GM21367 (cell line): ENCODE measurements at regions not wholly inside any gene's neighbourhood (a gene's known extent, or its start where the extent isn't known, plus 50 kb on each side); places are given as distances from the start of the nearest gene placed in this dataset.
"Not testable (repeated sequence)": the region's sequence is repeated elsewhere in the genome, so short reads cannot be mapped to it uniquely, and the experiment has no call there.

Experiments used
- ATAC-seq: cut with Tn5 transposase; IDR thresholded peaks from one replicate; pipeline ENCODE4 v1.9.1; 2021; ENCODE audit not compliant: unreplicated experiment

DNA sequence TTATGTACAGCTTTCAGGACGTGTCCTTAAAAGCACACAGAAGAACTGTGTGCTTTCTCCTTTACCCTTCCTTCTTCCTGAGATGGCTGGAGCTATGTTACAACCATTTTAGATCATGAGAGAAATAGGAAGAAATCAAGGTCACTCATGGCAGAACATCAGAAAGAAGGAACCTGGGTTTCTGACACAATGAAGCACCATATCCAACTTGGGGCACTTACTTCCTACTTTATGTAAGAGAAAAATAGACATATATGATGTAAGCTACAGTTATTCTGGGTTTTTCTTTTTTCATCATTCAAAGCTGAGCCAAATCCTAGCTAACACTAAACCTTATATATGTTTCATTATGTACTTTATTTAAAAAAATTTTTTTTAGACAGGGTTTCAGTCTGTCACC is 79.5 kb downstream of the FAM161A start:
- ATAC-seq, result no peak

DNA sequence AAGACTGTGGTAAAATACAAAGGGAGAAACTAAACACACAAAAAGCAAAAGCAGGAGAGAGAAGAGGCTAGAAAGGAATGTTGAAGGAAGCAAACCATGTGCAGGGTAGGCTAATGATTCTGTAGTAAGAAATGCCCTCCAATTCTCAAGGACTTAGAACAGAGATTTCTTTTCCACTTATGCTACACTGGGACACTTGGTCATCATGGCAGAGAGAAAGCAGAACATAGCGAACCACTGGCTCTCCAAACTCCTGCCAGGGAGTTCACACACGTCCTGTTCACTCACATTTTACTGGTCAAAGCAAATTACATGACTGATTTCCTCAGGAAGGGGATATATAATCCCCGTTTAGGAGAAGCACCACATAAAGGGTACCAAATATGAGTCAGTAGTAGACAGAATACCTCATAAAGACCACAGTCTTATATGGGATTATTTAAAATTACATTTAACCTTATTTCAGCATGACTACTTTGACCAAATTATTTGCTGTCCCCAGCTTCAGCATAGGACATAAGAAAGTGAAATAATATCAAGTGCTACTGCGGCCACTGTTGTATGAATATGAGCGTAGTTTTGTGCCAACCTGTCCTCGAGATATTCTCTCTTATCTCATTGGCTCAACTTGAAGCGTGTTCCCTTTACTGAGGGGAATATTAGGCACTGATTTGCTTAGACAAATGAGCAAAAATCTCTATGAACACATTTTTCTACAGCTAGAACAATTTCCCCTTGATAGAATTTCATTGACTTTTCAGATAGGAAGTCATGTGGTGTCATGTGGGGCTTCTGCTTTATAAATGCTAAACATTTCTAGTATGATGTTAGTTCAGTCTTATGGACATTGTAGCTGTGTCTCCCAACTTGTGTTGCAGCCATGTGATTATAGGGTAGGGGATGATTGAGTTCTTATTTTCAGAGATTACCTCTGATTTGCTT is 81.7 kb downstream of the FAM161A start:
- ATAC-seq, result no peak

- ATAC-seq, result no peak
Observed at GRCh38 chr2:61770746-61771145, 83.1 kb downstream of the FAM161A start.

DNA sequence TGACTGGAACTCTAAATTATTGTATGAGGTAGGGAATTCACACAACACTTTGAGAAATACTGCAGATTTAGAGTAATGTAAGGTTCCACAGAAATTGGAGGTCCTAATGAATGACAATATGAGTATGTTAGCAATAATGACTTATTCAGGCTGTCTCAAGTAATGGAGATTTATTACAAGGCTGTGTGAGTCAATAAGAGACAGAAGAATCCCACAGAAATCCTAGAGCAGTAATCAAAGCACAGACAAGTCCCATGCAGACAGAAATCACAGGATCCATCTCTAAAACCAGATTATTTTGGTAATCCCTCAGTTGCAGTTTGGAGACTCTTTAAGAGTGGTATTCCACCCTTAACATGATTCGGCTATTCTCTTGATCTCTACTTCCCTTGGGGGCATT is 83.6 kb downstream of the FAM161A start:
- no peak for ATAC-seq

DNA sequence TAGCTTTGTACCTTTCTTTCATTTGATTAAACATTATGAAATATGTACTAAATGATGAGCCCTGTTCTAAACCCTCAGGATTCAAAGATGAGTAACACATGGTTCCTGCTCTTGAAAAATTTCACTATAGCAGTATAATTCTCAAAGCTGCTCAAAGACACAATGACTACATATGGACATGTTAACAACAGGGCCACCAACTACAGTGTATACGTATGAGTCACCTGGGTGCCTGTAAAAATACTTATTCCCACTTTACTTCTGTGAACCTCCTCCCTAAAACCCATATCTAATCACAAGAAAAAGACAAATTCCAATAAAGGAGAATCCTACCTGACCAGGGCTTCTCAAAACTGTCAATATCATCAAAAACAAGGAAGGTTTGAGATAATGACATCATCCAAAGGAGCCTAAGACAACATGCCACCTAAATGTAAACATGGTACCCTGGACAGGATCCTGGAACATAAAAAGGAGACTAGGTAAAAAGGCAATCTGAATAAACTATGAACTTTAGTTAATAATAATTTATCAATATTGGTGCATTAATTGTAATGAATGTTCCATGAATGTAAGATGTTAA is 84.7 kb downstream of the FAM161A start:
- ATAC-seq, result no peak

DNA sequence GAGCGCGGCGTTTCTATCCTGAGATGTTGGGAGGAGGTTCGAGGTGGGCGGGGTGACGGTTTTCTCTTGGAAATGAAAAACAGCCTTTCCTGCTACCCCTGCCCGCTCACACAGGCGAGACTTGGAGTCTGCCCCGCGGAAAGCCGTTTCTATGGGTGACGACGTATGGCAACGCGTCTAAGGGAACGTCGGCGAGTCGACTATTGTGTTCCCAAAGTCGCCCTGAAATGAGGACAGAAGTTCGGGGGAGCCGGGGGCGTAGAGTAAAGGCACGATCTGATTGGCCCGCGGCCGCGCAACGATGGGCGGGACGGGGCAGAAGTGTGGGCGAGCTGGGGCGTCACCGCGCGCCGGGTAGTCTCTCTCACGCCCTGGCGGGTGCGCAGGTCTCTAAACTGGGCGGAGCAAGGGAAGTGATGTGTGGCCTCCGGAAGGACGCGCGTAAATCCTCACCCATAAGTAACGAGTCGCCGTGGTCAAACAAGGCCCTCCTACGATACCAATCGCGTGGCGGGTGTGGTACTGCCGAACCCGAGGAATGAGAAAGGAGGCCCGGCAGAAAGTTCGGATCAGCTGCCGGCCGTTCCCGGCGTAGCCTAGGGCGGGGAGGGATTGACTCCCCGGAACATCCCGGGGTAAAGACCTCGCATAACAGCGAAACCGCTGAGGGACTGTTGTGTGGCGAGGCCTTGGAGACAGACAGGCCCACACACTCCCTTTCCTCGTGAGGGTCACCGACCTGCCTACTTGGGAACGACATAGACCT is 89.6 kb downstream of the FAM161A start:
- ATAC-seq, result peak; percentile 97

GRCh38 chr2:61763605-61764034 is 90.2 kb downstream of the FAM161A start:
- peak; percentile 12 for ATAC-seq

DNA sequence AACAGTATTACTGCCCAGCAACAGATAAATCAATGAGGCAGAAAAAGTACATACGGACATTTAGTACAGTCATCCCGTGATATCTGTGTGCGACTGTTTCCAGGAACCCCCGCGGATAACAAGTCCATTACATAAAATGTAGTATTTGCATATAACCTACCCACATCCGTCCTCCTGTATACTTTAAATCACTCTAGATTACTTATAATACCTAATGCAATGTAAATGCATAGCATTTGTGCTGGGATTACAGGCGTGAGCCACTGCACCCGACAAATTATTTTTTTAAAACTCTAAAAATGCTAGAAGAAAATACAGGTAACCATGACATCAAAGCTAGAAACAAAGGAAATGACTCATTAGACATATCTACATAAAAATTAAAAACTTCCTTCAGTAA is 91.6 kb downstream of the FAM161A start:
- no peak for ATAC-seq

GRCh38 chr2:61759718-61760117 is 94.1 kb downstream of the FAM161A start:
- no peak for ATAC-seq

DNA sequence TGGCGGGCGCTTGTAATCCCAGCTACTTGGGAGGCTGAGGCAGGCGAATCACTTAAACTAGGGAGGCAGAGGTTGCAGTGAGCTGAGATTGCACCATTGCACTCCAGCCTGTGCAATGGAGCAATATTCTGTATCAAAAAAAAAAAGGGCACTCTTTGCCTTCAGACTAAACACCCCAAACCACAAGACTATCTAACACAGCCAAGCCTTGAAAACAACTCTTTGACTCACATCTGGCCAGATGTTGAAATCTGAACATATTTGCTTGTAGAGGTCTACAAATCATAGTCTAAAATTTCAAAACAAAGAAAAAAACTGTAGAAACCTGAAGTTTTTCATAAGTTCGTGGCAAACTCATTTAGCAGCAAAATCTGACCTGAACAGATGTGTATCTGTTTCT is 94.9 kb downstream of the FAM161A start:
- ATAC-seq, result no peak

DNA sequence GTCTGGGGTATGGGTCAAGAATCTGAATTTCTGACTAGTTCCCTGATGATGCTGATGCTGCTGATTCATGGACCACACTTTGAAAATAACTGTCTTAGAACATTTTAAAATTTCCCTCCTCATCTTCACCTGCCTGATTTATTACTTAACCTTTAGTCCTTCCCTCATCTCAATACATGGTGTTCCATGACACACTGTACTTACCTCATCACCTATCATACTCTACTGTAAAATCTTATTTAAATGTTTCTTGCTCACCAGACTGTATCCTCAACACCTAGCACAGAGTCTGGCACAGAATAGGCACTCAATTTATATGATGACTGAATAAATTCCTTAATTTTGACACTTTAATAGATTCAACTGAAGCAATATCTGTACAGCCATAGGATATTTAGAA is 95.7 kb downstream of the FAM161A start:
- no peak for ATAC-seq

GRCh38 chr2:61753512-61753911 is 100.3 kb downstream of the FAM161A start:
- ATAC-seq, result no peak

GRCh38 chr2:61750624-61751023 is 103.2 kb downstream of the FAM161A start:
- no peak for ATAC-seq

DNA sequence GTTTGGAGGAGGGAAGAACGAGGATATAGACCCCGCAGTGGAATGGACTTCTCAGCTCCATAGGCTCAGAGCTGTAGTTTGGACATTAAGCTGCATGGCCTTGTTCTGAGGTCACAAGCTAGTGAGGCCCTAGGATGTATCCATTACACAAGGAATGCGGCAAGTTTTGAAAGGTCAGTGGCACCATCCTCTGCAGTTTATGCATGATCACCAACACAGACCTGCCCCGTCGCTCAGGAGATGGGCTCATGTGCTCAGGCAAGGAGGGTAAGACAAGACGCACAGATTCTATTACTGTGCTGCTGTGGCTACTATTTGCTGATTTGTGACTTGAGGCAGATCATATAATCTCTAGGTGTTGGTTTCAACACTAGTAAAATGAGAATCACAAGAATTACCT is 110.9 kb downstream of the FAM161A start:
- no peak for ATAC-seq

DNA sequence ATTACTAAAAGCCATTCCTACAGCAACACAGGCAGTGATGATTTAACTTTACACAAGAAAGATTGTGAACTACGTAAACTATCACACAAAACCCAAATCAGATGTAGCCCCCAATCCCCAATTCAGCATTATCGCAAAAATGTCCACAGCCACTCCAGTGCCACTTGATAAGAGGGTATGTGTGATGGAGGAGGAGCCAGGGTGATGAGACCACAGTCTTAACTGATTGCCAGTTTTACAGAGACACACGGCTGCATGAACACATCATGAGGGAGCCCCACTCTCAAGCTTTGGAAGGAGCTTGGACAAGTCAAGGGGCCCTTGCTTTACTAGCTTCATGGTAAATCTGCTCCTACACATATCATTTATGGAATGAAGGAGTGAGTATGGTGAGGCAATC is 116.0 kb downstream of the FAM161A start:
- ATAC-seq, result no peak

GRCh38 chr2:61736953-61737352 is 116.9 kb downstream of the FAM161A start:
- ATAC-seq, result no peak

DNA sequence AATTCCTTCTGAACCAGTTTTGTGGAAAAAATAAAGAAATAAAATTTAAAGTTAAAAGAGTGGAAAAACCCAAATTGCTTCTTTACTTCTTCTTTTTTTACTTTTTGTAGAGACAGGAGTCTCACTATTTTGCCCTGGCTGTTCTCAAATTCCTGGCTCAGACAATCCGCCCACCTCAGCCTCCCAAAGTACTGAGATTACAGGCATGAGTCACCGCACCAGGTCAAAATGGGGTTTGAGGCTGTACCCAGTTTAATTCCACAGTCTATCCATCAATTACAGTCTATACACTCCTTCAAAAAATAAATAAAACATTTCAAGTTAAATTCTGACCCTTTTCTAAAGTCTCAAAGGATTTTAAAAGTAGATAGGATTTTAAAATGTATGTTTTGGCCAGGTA is 120.3 kb downstream of the FAM161A start:
- no peak for ATAC-seq

DNA sequence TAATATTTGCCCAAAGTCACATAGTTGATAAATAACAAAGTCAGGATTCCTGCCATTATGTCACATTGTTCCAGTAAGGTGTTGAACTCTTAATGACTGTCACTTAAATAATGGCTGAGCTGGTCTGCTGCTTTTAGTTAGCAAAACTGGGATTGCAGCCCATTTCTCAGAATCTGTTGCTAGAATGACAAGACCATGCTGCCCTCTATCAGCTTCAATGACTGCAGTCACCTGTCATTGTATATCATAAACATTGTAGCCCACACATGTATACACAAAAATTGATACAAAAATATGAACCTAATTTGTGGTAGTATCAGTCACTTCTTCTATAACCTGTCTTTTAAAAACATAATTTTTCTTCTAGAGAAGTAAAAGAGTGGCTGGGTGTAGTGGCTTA is 121.1 kb downstream of the FAM161A start:
- no peak for ATAC-seq

DNA sequence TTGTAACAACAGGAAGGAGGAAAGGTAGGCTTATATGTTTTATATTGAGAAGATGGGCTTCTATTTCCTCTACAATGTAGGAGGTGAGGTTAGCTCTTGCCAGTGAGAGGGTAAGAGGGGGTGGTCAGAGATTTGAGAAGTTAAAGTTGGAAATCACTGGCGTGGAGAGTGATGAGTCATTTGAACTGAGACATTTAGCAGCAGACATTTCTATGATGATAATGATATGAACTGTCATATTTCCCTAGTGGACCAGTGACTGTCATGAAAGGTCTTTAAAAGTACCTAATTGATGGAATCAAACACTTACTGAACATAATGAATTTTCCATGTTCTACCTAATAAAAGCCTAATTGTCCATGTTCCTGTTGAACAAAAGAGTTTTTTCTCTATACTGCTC is 126.1 kb downstream of the FAM161A start:
- ATAC-seq, result no peak

- no peak for ATAC-seq
Observed at GRCh38 chr2:61726456-61727209, 127.2 kb downstream of the FAM161A start.

GRCh38 chr2:61723364-61723763 is 130.5 kb downstream of the FAM161A start:
- not testable (repeated sequence) for ATAC-seq
